OCI-LY7 (cell line): ENCODE measurements at regions not wholly inside any gene's neighbourhood (a gene's known extent, or its start where the extent isn't known, plus 50 kb on each side); places are given as distances from the start of the nearest gene placed in this dataset. TPM values are rescaled to one million over a fixed set of nuclear protein-coding genes. Genes with fewer than 3 reads are reported as not detected.

Experiments
- microRNA-seq: library from miRNA; unstranded; fragments of <30 nt; microRNA quantifications from one replicate; pipeline ENCODE4 v1.2.0, GENCODE V29; 2022; ENCODE audit warnings: borderline replicate concordance
- small RNA-seq: library from RNA; depleted of rRNA; stranded (forward); fragments of <200 nt; gene quantifications from one replicate; pipeline ENCODE3, GENCODE V24; 2014

Small RNA genes in the stretch of these regions (microRNA-seq; reads per million reads assigned to microRNA genes)
- not detected for gene MIR4452

Small RNA genes in the stretch of these regions (small RNA-seq; reads per million reads assigned to genes)
- gene MIR4452, result not detected
